ENCODE measurements at regions not wholly inside any gene's neighbourhood (a gene's known extent, or its start where the extent isn't known, plus 50 kb on each side); places are given as distances from the start of the nearest gene placed in this dataset.

GRCh38 chr2:175560521-175561169 lies 379.1 kb upstream of the ATP5MC3 start:
- no peaks in the 10 kb centered on the region for H3K4me1 ChIP-seq (ENCODE audit: control insufficient read depth in 1 of 2, insufficient read depth in 2 of 2, low read length in 2 of 2)
- H3K9ac ChIP-seq (ENCODE audit: low read depth in 1 of 2, low read length in 2 of 2) = no peak overlapping the region
- H3K4me3 ChIP-seq (ENCODE audit: low read depth in 1 of 2, low read length in 2 of 2) = no peak overlapping the region
- H3K27ac ChIP-seq (ENCODE audit: low read depth, low read length) = no peak overlapping the region
- no peaks in the 10 kb centered on the region for H3K36me3 ChIP-seq (ENCODE audit: control insufficient read depth in 1 of 2, insufficient read depth in 2 of 2, low read length in 2 of 2)
- H3K9me3 ChIP-seq (ENCODE audit: control insufficient read depth in 1 of 2, low read length in 2 of 2) = no peaks in the 10 kb centered on the region
- no peaks in the 10 kb centered on the region for H3K27me3 ChIP-seq (ENCODE audit: control insufficient read depth in 1 of 2, insufficient read depth in 2 of 2, low read length in 2 of 2)

GRCh38 chr2:175559613-175560012 lies 378.1 kb upstream of the ATP5MC3 start:
- Histone ChIP-seq H3K4me1 (ENCODE audit: control insufficient read depth in 1 of 2, insufficient read depth in 2 of 2, low read length in 2 of 2) (no peaks in the 10 kb centered on the region), H3K27me3 (ENCODE audit: control insufficient read depth in 1 of 2, insufficient read depth in 2 of 2, low read length in 2 of 2) (no peaks in the 10 kb centered on the region), H3K4me3 (ENCODE audit: low read depth in 1 of 2, low read length in 2 of 2) (no peak overlapping the region), H3K9me3 (ENCODE audit: control insufficient read depth in 1 of 2, low read length in 2 of 2) (no peaks in the 10 kb centered on the region), H3K9ac (ENCODE audit: low read depth in 1 of 2, low read length in 2 of 2) (no peak overlapping the region), H3K27ac (ENCODE audit: low read depth, low read length) (no peak overlapping the region), H3K36me3 (ENCODE audit: control insufficient read depth in 1 of 2, insufficient read depth in 2 of 2, low read length in 2 of 2) (no peaks in the 10 kb centered on the region)

DNA sequence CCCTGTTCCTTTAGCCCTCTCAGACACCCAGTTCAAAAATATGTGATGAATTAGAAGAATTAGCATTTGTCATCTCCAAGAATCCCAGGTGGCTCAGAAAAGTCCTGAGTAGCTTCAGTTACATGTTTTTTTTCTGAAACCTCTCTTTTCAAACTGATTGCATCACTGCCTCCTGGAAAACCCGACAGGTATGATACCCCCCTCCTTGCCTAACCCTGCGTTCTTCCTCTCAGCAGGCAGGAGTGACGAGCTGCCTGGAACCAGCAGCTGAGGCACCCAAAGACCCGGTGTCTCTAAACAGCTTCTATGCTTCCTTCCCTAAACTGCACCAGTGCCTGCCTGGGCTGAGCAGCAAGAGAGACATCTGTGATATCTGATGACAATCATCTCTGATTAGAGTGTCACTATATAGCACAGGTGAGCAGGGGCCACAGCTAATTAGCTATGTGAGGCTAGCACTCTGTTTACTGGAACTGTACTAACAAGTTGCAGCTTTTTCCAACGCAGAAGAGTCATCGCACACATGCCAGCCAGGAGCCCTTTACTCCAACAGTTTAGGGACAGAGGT lies 376.4 kb upstream of the ATP5MC3 start:
- H3K4me3 ChIP-seq (ENCODE audit: low read depth in 1 of 2, low read length in 2 of 2) = no peak overlapping the region

DNA sequence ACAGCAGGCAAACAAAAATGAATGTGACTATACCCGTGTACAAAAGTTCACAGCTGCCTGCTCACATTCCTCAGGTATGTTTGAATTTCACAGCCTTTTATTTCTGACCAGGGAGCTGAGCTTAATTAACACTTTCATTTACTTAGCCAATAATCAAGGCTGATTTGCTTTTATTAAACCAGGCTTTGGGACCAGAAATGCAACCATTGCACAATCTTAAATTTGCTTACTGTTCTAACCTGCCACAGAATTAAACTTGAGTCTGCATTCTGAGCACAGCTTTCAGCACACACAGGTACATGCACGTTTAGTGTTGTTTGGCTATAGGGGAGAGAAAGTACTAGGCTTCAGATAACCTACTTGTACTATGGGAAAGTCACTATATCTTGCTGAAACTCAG lies 372.4 kb upstream of the ATP5MC3 start:
- no peaks in the 10 kb centered on the region for H3K36me3 ChIP-seq (ENCODE audit: control insufficient read depth in 1 of 2, insufficient read depth in 2 of 2, low read length in 2 of 2)
- no peaks in the 10 kb centered on the region for H3K4me1 ChIP-seq (ENCODE audit: control insufficient read depth in 1 of 2, insufficient read depth in 2 of 2, low read length in 2 of 2)
- H3K9me3 ChIP-seq (ENCODE audit: control insufficient read depth in 1 of 2, low read length in 2 of 2) = no peaks in the 10 kb centered on the region
- H3K27ac ChIP-seq (ENCODE audit: low read depth, low read length) = no peak overlapping the region
- no peak overlapping the region for H3K4me3 ChIP-seq (ENCODE audit: low read depth in 1 of 2, low read length in 2 of 2)
- H3K9ac ChIP-seq (ENCODE audit: low read depth in 1 of 2, low read length in 2 of 2) = no peak overlapping the region
- H3K27me3 ChIP-seq (ENCODE audit: control insufficient read depth in 1 of 2, insufficient read depth in 2 of 2, low read length in 2 of 2) = no peaks in the 10 kb centered on the region

More for the DNA sequence above, 376.4 kb upstream of the ATP5MC3 start:
- Histone ChIP-seq H3K9ac (ENCODE audit: low read depth in 1 of 2, low read length in 2 of 2) (no peak overlapping the region), H3K4me1 (ENCODE audit: control insufficient read depth in 1 of 2, insufficient read depth in 2 of 2, low read length in 2 of 2) (no peaks in the 10 kb centered on the region), H3K9me3 (ENCODE audit: control insufficient read depth in 1 of 2, low read length in 2 of 2) (no peaks in the 10 kb centered on the region), H3K36me3 (ENCODE audit: control insufficient read depth in 1 of 2, insufficient read depth in 2 of 2, low read length in 2 of 2) (no peaks in the 10 kb centered on the region), H3K27me3 (ENCODE audit: control insufficient read depth in 1 of 2, insufficient read depth in 2 of 2, low read length in 2 of 2) (no peaks in the 10 kb centered on the region), H3K27ac (ENCODE audit: low read depth, low read length) (no peak overlapping the region)

- H3K4me3 ChIP-seq (ENCODE audit: low read depth in 1 of 2, low read length in 2 of 2) = no peak overlapping the region
- H3K27me3 ChIP-seq (ENCODE audit: control insufficient read depth in 1 of 2, insufficient read depth in 2 of 2, low read length in 2 of 2) = no peaks in the 10 kb centered on the region
- H3K27ac ChIP-seq (ENCODE audit: low read depth, low read length) = no peak overlapping the region
- no peaks in the 10 kb centered on the region for H3K4me1 ChIP-seq (ENCODE audit: control insufficient read depth in 1 of 2, insufficient read depth in 2 of 2, low read length in 2 of 2)
- no peaks in the 10 kb centered on the region for H3K9me3 ChIP-seq (ENCODE audit: control insufficient read depth in 1 of 2, low read length in 2 of 2)
- H3K9ac ChIP-seq (ENCODE audit: low read depth in 1 of 2, low read length in 2 of 2) = no peak overlapping the region
- H3K36me3 ChIP-seq (ENCODE audit: control insufficient read depth in 1 of 2, insufficient read depth in 2 of 2, low read length in 2 of 2) = no peaks in the 10 kb centered on the region
Measured at GRCh38 chr2:175552902-175553301, 371.4 kb upstream of the ATP5MC3 start.

DNA sequence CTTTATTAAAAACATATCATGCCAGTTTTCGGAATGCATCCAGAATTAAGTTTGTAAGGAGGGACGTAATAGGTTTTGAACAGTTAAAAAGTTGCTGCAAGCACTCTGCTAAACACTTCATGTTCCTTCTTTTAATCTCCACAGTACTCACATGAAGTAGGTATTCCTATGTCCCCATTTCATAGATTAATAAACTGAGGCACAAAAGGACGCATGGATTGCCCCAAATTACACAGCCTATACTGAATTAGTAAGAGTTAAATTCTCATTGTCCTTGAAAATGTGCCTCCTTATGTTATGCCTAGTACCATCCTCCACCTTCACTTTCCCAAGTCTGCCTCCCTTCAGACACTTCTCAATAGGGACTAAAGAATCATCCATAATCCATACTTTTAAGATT lies 358.9 kb upstream of the ATP5MC3 start:
- peaks cover 5 to 7% of the 10 kb centered on the region in 2 donors for H3K9me3 ChIP-seq (ENCODE audit: control insufficient read depth in 1 of 2, low read length in 2 of 2)
- no peaks in the 10 kb centered on the region for H3K27me3 ChIP-seq (ENCODE audit: control insufficient read depth in 1 of 2, insufficient read depth in 2 of 2, low read length in 2 of 2)
- no peaks in the 10 kb centered on the region for H3K4me1 ChIP-seq (ENCODE audit: control insufficient read depth in 1 of 2, insufficient read depth in 2 of 2, low read length in 2 of 2)
- H3K4me3 ChIP-seq (ENCODE audit: low read depth in 1 of 2, low read length in 2 of 2) = no peak overlapping the region
- H3K27ac ChIP-seq (ENCODE audit: low read depth, low read length) = no peak overlapping the region
- H3K9ac ChIP-seq (ENCODE audit: low read depth in 1 of 2, low read length in 2 of 2) = no peak overlapping the region
- H3K36me3 ChIP-seq (ENCODE audit: control insufficient read depth in 1 of 2, insufficient read depth in 2 of 2, low read length in 2 of 2) = no peaks in the 10 kb centered on the region

DNA sequence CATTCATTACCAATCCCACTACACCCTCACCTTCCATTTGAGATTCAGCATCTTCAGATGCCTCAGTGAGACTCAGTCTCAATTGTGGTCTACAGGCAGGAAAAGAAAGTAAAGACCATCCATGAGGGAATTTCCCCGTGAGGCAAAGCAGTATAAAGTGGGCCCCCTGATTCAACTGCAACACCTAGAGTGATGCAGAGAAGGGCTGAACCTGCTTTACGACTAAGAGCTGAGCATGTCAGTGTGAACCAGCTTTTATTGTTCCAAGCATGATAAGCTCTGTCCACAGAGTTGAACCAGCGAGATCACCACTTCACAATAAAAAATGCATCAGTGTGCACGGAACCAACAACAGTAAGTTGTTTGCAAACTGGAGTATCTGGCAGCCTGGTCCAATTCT lies 357.6 kb upstream of the ATP5MC3 start:
- Histone ChIP-seq H3K9me3 (ENCODE audit: control insufficient read depth in 1 of 2, low read length in 2 of 2) (peaks cover 5 to 7% of the 10 kb centered on the region in 2 donors), H3K4me3 (ENCODE audit: low read depth in 1 of 2, low read length in 2 of 2) (no peak overlapping the region), H3K27ac (ENCODE audit: low read depth, low read length) (no peak overlapping the region), H3K4me1 (ENCODE audit: control insufficient read depth in 1 of 2, insufficient read depth in 2 of 2, low read length in 2 of 2) (no peaks in the 10 kb centered on the region), H3K36me3 (ENCODE audit: control insufficient read depth in 1 of 2, insufficient read depth in 2 of 2, low read length in 2 of 2) (no peaks in the 10 kb centered on the region), H3K27me3 (ENCODE audit: control insufficient read depth in 1 of 2, insufficient read depth in 2 of 2, low read length in 2 of 2) (no peaks in the 10 kb centered on the region), H3K9ac (ENCODE audit: low read depth in 1 of 2, low read length in 2 of 2) (no peak overlapping the region)

DNA sequence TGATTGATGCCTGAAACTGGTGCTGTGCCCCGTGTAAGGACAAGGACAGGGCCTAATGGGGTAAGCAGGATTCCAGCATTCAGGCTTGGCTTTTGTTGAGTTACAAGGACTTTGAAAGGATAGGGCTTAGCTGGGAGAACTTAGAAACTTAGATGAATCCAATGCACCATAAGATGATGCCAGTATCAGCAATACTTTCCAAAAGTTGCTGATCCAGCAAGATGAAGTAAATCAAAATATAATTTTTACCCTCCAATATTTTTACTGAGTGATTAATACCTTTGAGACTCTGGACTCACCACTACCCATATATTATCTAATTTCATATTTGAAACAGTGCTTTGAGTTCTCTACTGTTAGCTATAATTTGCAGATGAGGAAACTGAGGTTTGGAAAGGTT lies 354.5 kb upstream of the ATP5MC3 start:
- H3K9ac ChIP-seq (ENCODE audit: low read depth in 1 of 2, low read length in 2 of 2) = no peak overlapping the region
- no peaks in the 10 kb centered on the region for H3K4me1 ChIP-seq (ENCODE audit: control insufficient read depth in 1 of 2, insufficient read depth in 2 of 2, low read length in 2 of 2)
- no peaks in the 10 kb centered on the region for H3K27me3 ChIP-seq (ENCODE audit: control insufficient read depth in 1 of 2, insufficient read depth in 2 of 2, low read length in 2 of 2)
- H3K9me3 ChIP-seq (ENCODE audit: control insufficient read depth in 1 of 2, low read length in 2 of 2) = no peaks in the 10 kb centered on the region
- H3K27ac ChIP-seq (ENCODE audit: low read depth, low read length) = no peak overlapping the region
- H3K36me3 ChIP-seq (ENCODE audit: control insufficient read depth in 1 of 2, insufficient read depth in 2 of 2, low read length in 2 of 2) = no peaks in the 10 kb centered on the region
- no peak overlapping the region for H3K4me3 ChIP-seq (ENCODE audit: low read depth in 1 of 2, low read length in 2 of 2)

GRCh38 chr2:175535631-175536030 lies 354.1 kb upstream of the ATP5MC3 start:
- Histone ChIP-seq H3K4me3 (ENCODE audit: low read depth in 1 of 2, low read length in 2 of 2) (no peak overlapping the region), H3K4me1 (ENCODE audit: control insufficient read depth in 1 of 2, insufficient read depth in 2 of 2, low read length in 2 of 2) (no peaks in the 10 kb centered on the region), H3K36me3 (ENCODE audit: control insufficient read depth in 1 of 2, insufficient read depth in 2 of 2, low read length in 2 of 2) (no peaks in the 10 kb centered on the region), H3K27ac (ENCODE audit: low read depth, low read length) (no peak overlapping the region), H3K27me3 (ENCODE audit: control insufficient read depth in 1 of 2, insufficient read depth in 2 of 2, low read length in 2 of 2) (no peaks in the 10 kb centered on the region), H3K9me3 (ENCODE audit: control insufficient read depth in 1 of 2, low read length in 2 of 2) (no peaks in the 10 kb centered on the region), H3K9ac (ENCODE audit: low read depth in 1 of 2, low read length in 2 of 2) (no peak overlapping the region)

GRCh38 chr2:175525975-175526374 lies 344.5 kb upstream of the ATP5MC3 start:
- peaks cover 0 to 6% of the 10 kb centered on the region in 2 donors for H3K4me1 ChIP-seq (ENCODE audit: control insufficient read depth in 1 of 2, insufficient read depth in 2 of 2, low read length in 2 of 2)
- H3K36me3 ChIP-seq (ENCODE audit: control insufficient read depth in 1 of 2, insufficient read depth in 2 of 2, low read length in 2 of 2) = no peaks in the 10 kb centered on the region
- H3K27ac ChIP-seq (ENCODE audit: low read depth, low read length) = no peak overlapping the region
- H3K9me3 ChIP-seq (ENCODE audit: control insufficient read depth in 1 of 2, low read length in 2 of 2) = no peaks in the 10 kb centered on the region
- H3K4me3 ChIP-seq (ENCODE audit: low read depth in 1 of 2, low read length in 2 of 2) = no peak overlapping the region
- H3K9ac ChIP-seq (ENCODE audit: low read depth in 1 of 2, low read length in 2 of 2) = no peak overlapping the region
- H3K27me3 ChIP-seq (ENCODE audit: control insufficient read depth in 1 of 2, insufficient read depth in 2 of 2, low read length in 2 of 2) = no peaks in the 10 kb centered on the region
